ENCODE measurements at regions not wholly inside any gene's neighbourhood (a gene's known extent, or its start where the extent isn't known, plus 50 kb on each side); places are given as distances from the start of the nearest gene placed in this dataset.

DNA sequence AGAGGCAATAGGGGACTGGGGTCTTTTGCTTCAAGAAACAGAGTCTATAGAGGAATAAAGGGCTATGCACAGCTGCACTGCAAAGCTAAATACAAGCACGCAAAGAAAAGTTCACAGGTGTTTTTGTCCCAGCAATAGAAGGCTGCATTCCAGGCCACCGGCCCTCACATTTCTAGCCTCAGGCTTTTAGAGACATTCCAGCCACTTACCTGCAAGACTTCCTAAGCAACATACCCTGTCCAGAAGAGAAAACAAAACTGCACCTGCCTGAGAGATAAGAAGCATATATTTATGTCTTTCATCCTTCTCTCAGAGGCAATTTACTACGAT, 220.5 kb downstream of the OPA1 start:
- H3K9me3 ChIP-seq = no peaks in the 10 kb centered on the region
- no peak overlapping the region for H3K4me3 ChIP-seq
- intact Hi-C loops (cut with DNase I; ENCODE audit: low total_unique reads) = no loop called here
- WGBS, 5 donors = 58 to 71% (median 63%) methylated on average over 3 of the region's 3 CpGs
- no peaks in the 10 kb centered on the region for H3K27me3 ChIP-seq
- H3K36me3 ChIP-seq = no peaks in the 10 kb centered on the region
- peaks cover 11 to 16% (median 14%) of the 10 kb centered on the region in 4 donors for H3K4me1 ChIP-seq
- TF ChIP-seq POLR2A (IDR thresholded peaks at IDR 0.05) = no peak
- no peak for DNase-seq
- H3K27ac ChIP-seq = no peak overlapping the region

DNA sequence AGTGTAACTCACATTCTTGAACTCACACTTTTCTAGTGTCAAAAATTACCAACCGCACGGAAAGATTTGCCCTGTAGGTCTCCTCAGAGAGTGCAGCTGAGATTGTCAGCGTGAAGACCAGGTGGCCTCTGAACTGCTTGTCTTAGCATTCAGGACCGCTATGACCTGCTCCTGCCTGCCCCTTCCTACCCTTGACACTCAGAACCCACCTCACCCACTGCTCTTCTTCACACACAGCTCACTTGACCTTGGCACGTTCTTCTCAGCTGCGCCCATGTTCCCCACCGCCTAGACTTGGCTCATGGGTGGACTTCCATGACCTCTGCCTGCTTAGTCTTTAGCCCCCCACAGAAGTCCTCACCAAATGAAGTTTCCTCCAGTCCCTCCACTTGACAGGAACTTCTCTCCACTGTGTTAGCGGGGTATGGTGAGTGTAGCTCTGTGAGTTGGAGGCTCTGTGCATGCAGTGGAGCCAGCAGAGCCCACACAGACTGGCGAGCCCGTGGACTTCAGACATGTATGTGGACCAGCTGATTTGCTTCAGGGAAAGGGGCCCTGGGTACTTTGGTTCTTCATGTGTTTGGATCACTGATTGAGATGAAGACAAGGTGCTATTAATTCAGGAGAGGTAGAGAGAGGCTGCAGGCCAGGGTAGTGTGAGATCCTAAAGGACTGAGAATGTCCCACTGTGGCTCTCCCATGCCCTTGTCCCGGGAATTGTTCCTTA, 221.3 kb downstream of the OPA1 start:
- Histone ChIP-seq H3K27me3 (no peaks in the 10 kb centered on the region), H3K9me3 (no peaks in the 10 kb centered on the region), H3K36me3 (no peaks in the 10 kb centered on the region), H3K4me1 (peaks cover 11 to 16% (median 14%) of the 10 kb centered on the region in 4 donors), H3K4me3 (no peak overlapping the region), H3K27ac (no peak overlapping the region)
- TF ChIP-seq EP300 (IDR thresholded peaks at IDR 0.05) (no peak), POLR2A (IDR thresholded peaks at IDR 0.05) (no peak), POLR2AphosphoS5 (IDR thresholded peaks at IDR 0.05) (no peak)
- TF ChIP-seq, protein P1, sequence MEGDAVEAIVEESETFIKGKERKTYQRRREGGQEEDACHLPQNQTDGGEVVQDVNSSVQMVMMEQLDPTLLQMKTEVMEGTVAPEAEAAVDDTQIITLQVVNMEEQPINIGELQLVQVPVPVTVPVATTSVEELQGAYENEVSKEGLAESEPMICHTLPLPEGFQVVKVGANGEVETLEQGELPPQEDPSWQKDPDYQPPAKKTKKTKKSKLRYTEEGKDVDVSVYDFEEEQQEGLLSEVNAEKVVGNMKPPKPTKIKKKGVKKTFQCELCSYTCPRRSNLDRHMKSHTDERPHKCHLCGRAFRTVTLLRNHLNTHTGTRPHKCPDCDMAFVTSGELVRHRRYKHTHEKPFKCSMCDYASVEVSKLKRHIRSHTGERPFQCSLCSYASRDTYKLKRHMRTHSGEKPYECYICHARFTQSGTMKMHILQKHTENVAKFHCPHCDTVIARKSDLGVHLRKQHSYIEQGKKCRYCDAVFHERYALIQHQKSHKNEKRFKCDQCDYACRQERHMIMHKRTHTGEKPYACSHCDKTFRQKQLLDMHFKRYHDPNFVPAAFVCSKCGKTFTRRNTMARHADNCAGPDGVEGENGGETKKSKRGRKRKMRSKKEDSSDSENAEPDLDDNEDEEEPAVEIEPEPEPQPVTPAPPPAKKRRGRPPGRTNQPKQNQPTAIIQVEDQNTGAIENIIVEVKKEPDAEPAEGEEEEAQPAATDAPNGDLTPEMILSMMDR (IDR thresholded peaks at IDR 0.05) = no peak
- DNase-seq = no peak
- 86 to 95% (median 91%) methylated on average over 11 of the region's 11 CpGs for WGBS, 5 donors
- intact Hi-C loops (cut with DNase I; ENCODE audit: low total_unique reads) = no loop called here

DNA sequence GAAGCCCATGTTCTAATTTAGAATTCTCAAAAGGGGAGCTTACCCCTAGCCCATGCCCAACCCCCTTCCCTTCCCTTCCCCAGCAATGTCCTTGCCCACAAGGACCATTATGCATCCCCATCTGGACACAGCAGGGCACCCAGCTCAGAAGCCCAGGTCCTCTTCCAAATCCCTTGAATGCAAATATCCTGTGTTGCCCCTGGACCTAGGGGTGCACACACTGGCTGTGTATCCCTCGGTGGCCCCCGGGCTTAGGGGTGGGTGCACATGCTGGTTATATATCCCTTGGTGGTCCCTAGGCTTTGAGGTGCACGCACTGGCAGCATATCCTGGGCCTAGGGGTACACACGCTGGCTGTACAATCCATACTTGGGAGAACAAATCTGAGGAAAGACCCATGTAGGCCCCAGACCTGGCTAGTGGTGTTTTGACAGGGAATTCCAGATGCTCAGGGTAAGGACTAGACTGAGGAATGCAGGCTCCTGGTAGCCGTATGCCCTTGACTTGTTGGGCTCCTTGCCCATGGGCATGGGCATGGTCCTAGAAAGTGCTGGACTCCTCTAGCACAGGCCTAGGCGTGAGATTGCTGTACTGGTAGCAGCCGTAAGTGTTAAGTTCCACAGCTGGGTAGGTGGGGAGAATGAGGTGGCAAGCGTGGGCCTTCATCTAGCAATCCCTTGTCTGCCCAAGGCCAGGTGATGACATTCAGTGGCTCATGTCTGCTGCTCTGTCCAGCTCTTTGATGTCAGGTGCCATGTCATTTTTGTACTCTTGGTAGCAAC, 222.4 kb downstream of the OPA1 start:
- no peaks in the 10 kb centered on the region for H3K27me3 ChIP-seq
- H3K9me3 ChIP-seq = no peaks in the 10 kb centered on the region
- H3K4me1 ChIP-seq = peaks cover 11 to 16% (median 14%) of the 10 kb centered on the region in 4 donors
- no peak for DNase-seq
- WGBS, 5 donors = 90 to 96% (median 94%) methylated on average over 3 to 8 of the region's 8 CpGs
- TF ChIP-seq, protein P1 (IDR thresholded peaks at IDR 0.05) = no peak
- TF ChIP-seq POLR2A (IDR thresholded peaks at IDR 0.05) = no peak
- no peak for TF ChIP-seq POLR2AphosphoS5 (IDR thresholded peaks at IDR 0.05)
- TF ChIP-seq EP300 (IDR thresholded peaks at IDR 0.05) = no peak
- no peaks in the 10 kb centered on the region for H3K36me3 ChIP-seq
- intact Hi-C loops (cut with DNase I; ENCODE audit: low total_unique reads) = no loop called here
- H3K27ac ChIP-seq = no peak overlapping the region
- no peak overlapping the region for H3K4me3 ChIP-seq

DNA sequence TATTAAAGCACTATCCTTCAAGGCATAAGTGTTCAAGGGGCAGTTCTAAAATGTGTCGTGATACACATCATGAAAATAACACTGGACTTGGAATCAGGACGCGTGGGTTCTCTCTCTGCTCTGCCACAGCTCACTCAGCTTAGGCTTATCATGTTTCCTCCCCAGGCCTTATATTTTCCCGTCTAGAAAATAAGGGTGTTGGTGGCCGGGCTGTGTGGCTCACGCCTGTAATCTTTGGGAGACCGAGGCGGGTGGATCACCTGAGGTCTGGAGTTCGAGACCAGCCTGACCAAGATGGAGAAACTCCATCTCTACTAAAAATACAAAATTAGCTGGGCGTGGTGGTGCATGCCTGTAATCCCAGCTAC, 223.0 kb downstream of the OPA1 start:
- H3K27me3 ChIP-seq = no peaks in the 10 kb centered on the region
- H3K36me3 ChIP-seq = no peaks in the 10 kb centered on the region
- no peak for DNase-seq
- TF ChIP-seq, protein P1 (IDR thresholded peaks at IDR 0.05) = no peak
- TF ChIP-seq POLR2AphosphoS5 (IDR thresholded peaks at IDR 0.05) (no peak), POLR2A (IDR thresholded peaks at IDR 0.05) (no peak), EP300 (IDR thresholded peaks at IDR 0.05) (no peak)
- WGBS, 5 donors = 86 to 97% (median 95%) methylated on average over 10 of the region's 10 CpGs
- no peak overlapping the region for H3K4me3 ChIP-seq
- intact Hi-C loops (cut with DNase I; ENCODE audit: low total_unique reads) = no loop called here
- peaks cover 11 to 16% (median 14%) of the 10 kb centered on the region in 4 donors for H3K4me1 ChIP-seq
- no peaks in the 10 kb centered on the region for H3K9me3 ChIP-seq
- H3K27ac ChIP-seq = no peak overlapping the region

Measured in stomach (tissue), 8 donors.